Liver (tissue), 8 donors: ENCODE measurements at regions not wholly inside any gene's neighbourhood (a gene's known extent, or its start where the extent isn't known, plus 50 kb on each side); places are given as distances from the start of the nearest gene placed in this dataset.

Experiments used
- DNase-seq: peaks from one replicate; pipeline ENCODE4 v3.0.0-alpha.2; 2017; ENCODE audit warnings: low spot score
- H3K27ac ChIP-seq, 2 donors: one replicate each; pipeline ENCODE4 v1.7.0; 2013; ENCODE audit warnings: inconsistent platforms in 2 of 2, low read length in 2 of 2, control low read depth in 1 of 2, low read depth in 1 of 2, mild to moderate bottlenecking in 1 of 2
- H3K27me3 ChIP-seq, 4 donors: one replicate each; pipeline versions ENCODE4 v1.6.1 to v1.7.0; 2013; ENCODE audit warnings: low read length in 3 of 4, inconsistent platforms in 1 of 4, mild to moderate bottlenecking in 1 of 4, moderate library complexity in 1 of 4; ENCODE audit not compliant: control insufficient read depth in 4 of 4, insufficient read depth in 4 of 4
- H3K36me3 ChIP-seq, 4 donors: one replicate each; pipeline versions ENCODE4 v1.6.1 to v1.7.0; 2013; ENCODE audit warnings: low read length in 3 of 4, mild to moderate bottlenecking in 3 of 4, low read depth in 1 of 4, moderate library complexity in 1 of 4; ENCODE audit not compliant: control insufficient read depth in 4 of 4, insufficient read depth in 3 of 4
- H3K4me1 ChIP-seq, 4 donors: one replicate each; pipeline versions ENCODE4 v1.6.1 to v1.7.0; 2013; ENCODE audit warnings: low read length in 3 of 4, mild to moderate bottlenecking in 3 of 4, moderate library complexity in 1 of 4; ENCODE audit not compliant: control insufficient read depth in 4 of 4, insufficient read depth in 4 of 4
- H3K4me3 ChIP-seq, 3 donors: one replicate each; pipeline versions ENCODE4 v1.6.1 to v1.7.0; 2013; ENCODE audit warnings: low read length in 3 of 3, control low read depth in 1 of 3, low read depth in 1 of 3, mild to moderate bottlenecking in 1 of 3
- H3K9ac ChIP-seq, 2 donors: one replicate each; pipeline ENCODE4 v1.7.0; 2013; ENCODE audit warnings: low read length in 2 of 2, mild to moderate bottlenecking in 2 of 2, moderate library complexity in 2 of 2, control low read depth in 1 of 2, low read depth in 1 of 2
- H3K9me3 ChIP-seq, 4 donors: one replicate each; pipeline versions ENCODE4 v1.6.1 to v1.7.0; 2013; ENCODE audit warnings: low read length in 3 of 4; ENCODE audit not compliant: control insufficient read depth in 4 of 4
- EGR1 ChIP-seq, 2 donors: IDR thresholded peaks; 2 replicates each; pipeline ENCODE4 v1.6.1; 2016 to 2018; ENCODE audit warnings: antibody characterized with exemption in 2 of 2, low read depth in 2 of 2
- FOXA1 ChIP-seq: IDR thresholded peaks from 2 replicates; pipeline ENCODE4 v1.6.1; 2016; ENCODE audit warnings: antibody characterized with exemption
- FOXA2 ChIP-seq: IDR thresholded peaks from 2 replicates; pipeline ENCODE4 v1.6.1; 2016; ENCODE audit warnings: antibody characterized with exemption
- GABPA ChIP-seq, 2 donors: IDR thresholded peaks in 1 of 2; conservative IDR thresholded peaks in 1 of 2; 2 replicates each; pipeline ENCODE4 v1.6.1; 2016; ENCODE audit warnings: antibody characterized with exemption in 2 of 2, mild to moderate bottlenecking in 1 of 2, moderate library complexity in 1 of 2
- HNF4G ChIP-seq: IDR thresholded peaks from 2 replicates; pipeline ENCODE4 v1.6.1; 2016; ENCODE audit warnings: antibody characterized with exemption
- JUND ChIP-seq, 2 donors: IDR thresholded peaks; 2 replicates each; pipeline ENCODE4 v1.6.1; 2016; ENCODE audit warnings: antibody characterized with exemption in 2 of 2
- NR2F2 ChIP-seq: IDR thresholded peaks from 2 replicates; pipeline ENCODE4 v1.6.1; 2016; ENCODE audit warnings: antibody characterized with exemption
- RAD21 ChIP-seq, 2 donors: IDR thresholded peaks; 2 replicates each; pipeline ENCODE4 v1.6.1; 2016; ENCODE audit warnings: antibody characterized with exemption in 2 of 2, mild to moderate bottlenecking in 2 of 2
- RXRA ChIP-seq, 2 donors: IDR thresholded peaks; 2 replicates each; pipeline ENCODE4 v1.6.1; 2017 to 2018; ENCODE audit warnings: antibody characterized with exemption in 2 of 2, mild to moderate bottlenecking in 1 of 2
- SP1 ChIP-seq: IDR thresholded peaks from 2 replicates; pipeline ENCODE4 v1.6.1; 2018; ENCODE audit warnings: antibody characterized with exemption, mild to moderate bottlenecking
- TAF1 ChIP-seq: conservative IDR thresholded peaks from 2 replicates; pipeline ENCODE4 v1.6.1; 2016; ENCODE audit warnings: antibody characterized with exemption, mild to moderate bottlenecking
- YY1 ChIP-seq: IDR thresholded peaks from 2 replicates; pipeline ENCODE4 v1.6.1; 2016; ENCODE audit warnings: antibody characterized with exemption, mild to moderate bottlenecking
- WGBS: extraction: QIAGEN DNeasy Blood & Tissue Kit; methylation state at CpG from one replicate; pipeline ENCODE4 v1.1.7; 2013; 5-methylcytosine and 5-hydroxymethylcytosine counted together
- TF ChIP-seq, protein P1 (sequence below): fragments of 150-350 bp; IDR thresholded peaks from 2 replicates; pipeline ENCODE4 v1.5.1; 2017; ENCODE audit warnings: improper control_type of control experiment, low read depth, low read length; ENCODE audit not compliant: missing input control
- TF ChIP-seq, protein P2 (sequence below): IDR thresholded peaks from 2 replicates; pipeline ENCODE4 v1.6.1; 2016; ENCODE audit warnings: antibody characterized with exemption
- TF ChIP-seq, protein P3 (sequence below): IDR thresholded peaks from 2 replicates; pipeline ENCODE4 v1.6.1; 2016; ENCODE audit warnings: antibody characterized with exemption
- TF ChIP-seq, protein P4 (sequence below): IDR thresholded peaks from 2 replicates; pipeline ENCODE4 v1.6.1; 2016; ENCODE audit warnings: antibody characterized with exemption, mild to moderate bottlenecking
- TF ChIP-seq, protein P5 (sequence below): IDR thresholded peaks from 2 replicates; pipeline ENCODE4 v1.6.1; 2016; ENCODE audit warnings: antibody characterized with exemption
- donor health status: healthy.
- donor health status: healthy.
- donor health status: healthy.
- donor health status: healthy.
- donor health status: healthy.

DNA sequence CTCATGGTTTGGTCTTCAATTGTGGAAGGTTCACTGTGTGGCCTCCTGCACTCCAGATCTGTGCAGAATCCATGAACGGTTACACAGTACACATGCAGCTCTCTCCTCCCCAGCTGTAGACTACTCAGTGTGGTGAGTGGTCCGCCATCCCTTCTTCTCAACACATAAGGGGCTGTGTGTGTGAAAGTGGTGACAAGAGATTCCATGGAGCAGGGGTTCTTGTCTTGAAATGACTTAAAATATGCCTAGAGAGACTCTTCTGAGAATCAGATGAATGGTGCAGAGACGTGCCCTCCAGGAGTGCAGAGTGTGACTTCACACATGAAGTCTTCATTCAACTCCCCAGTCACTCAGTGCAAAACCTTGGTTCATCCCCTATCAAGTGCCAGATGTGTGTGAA, 151.0 kb upstream of the COPS8 start:
- WGBS = 93% methylated on average over 3 of the region's 3 CpGs
- no peaks in the 10 kb centered on the region for H3K27me3 ChIP-seq
- DNase-seq = no peak
- H3K9ac ChIP-seq = no peak overlapping the region
- H3K27ac ChIP-seq = no peak overlapping the region
- H3K36me3 ChIP-seq = no peaks in the 10 kb centered on the region
- TF ChIP-seq HNF4G (no peak), YY1 (no peak), SP1 (no peak), JUND (IDR thresholded peaks at IDR 0.05) (no peak), FOXA1 (no peak), EGR1 (IDR thresholded peaks at IDR 0.05; ENCODE audit: low read depth in 2 of 2) (no peak), FOXA2 (no peak), RAD21 (IDR thresholded peaks at IDR 0.05) (no peak), TAF1 (no peak)
- TF ChIP-seq, protein P1, sequence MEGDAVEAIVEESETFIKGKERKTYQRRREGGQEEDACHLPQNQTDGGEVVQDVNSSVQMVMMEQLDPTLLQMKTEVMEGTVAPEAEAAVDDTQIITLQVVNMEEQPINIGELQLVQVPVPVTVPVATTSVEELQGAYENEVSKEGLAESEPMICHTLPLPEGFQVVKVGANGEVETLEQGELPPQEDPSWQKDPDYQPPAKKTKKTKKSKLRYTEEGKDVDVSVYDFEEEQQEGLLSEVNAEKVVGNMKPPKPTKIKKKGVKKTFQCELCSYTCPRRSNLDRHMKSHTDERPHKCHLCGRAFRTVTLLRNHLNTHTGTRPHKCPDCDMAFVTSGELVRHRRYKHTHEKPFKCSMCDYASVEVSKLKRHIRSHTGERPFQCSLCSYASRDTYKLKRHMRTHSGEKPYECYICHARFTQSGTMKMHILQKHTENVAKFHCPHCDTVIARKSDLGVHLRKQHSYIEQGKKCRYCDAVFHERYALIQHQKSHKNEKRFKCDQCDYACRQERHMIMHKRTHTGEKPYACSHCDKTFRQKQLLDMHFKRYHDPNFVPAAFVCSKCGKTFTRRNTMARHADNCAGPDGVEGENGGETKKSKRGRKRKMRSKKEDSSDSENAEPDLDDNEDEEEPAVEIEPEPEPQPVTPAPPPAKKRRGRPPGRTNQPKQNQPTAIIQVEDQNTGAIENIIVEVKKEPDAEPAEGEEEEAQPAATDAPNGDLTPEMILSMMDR = no peak
- TF ChIP-seq, protein P2, sequence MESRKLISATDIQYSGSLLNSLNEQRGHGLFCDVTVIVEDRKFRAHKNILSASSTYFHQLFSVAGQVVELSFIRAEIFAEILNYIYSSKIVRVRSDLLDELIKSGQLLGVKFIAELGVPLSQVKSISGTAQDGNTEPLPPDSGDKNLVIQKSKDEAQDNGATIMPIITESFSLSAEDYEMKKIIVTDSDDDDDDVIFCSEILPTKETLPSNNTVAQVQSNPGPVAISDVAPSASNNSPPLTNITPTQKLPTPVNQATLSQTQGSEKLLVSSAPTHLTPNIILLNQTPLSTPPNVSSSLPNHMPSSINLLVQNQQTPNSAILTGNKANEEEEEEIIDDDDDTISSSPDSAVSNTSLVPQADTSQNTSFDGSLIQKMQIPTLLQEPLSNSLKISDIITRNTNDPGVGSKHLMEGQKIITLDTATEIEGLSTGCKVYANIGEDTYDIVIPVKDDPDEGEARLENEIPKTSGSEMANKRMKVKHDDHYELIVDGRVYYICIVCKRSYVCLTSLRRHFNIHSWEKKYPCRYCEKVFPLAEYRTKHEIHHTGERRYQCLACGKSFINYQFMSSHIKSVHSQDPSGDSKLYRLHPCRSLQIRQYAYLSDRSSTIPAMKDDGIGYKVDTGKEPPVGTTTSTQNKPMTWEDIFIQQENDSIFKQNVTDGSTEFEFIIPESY = no peak
- TF ChIP-seq, protein P3, sequence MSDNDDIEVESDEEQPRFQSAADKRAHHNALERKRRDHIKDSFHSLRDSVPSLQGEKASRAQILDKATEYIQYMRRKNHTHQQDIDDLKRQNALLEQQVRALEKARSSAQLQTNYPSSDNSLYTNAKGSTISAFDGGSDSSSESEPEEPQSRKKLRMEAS = no peak
- TF ChIP-seq, protein P4, sequence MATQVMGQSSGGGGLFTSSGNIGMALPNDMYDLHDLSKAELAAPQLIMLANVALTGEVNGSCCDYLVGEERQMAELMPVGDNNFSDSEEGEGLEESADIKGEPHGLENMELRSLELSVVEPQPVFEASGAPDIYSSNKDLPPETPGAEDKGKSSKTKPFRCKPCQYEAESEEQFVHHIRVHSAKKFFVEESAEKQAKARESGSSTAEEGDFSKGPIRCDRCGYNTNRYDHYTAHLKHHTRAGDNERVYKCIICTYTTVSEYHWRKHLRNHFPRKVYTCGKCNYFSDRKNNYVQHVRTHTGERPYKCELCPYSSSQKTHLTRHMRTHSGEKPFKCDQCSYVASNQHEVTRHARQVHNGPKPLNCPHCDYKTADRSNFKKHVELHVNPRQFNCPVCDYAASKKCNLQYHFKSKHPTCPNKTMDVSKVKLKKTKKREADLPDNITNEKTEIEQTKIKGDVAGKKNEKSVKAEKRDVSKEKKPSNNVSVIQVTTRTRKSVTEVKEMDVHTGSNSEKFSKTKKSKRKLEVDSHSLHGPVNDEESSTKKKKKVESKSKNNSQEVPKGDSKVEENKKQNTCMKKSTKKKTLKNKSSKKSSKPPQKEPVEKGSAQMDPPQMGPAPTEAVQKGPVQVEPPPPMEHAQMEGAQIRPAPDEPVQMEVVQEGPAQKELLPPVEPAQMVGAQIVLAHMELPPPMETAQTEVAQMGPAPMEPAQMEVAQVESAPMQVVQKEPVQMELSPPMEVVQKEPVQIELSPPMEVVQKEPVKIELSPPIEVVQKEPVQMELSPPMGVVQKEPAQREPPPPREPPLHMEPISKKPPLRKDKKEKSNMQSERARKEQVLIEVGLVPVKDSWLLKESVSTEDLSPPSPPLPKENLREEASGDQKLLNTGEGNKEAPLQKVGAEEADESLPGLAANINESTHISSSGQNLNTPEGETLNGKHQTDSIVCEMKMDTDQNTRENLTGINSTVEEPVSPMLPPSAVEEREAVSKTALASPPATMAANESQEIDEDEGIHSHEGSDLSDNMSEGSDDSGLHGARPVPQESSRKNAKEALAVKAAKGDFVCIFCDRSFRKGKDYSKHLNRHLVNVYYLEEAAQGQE = no peak
- H3K4me3 ChIP-seq = no peak overlapping the region
- H3K4me1 ChIP-seq = no peaks in the 10 kb centered on the region
- no peaks in the 10 kb centered on the region for H3K9me3 ChIP-seq

DNA sequence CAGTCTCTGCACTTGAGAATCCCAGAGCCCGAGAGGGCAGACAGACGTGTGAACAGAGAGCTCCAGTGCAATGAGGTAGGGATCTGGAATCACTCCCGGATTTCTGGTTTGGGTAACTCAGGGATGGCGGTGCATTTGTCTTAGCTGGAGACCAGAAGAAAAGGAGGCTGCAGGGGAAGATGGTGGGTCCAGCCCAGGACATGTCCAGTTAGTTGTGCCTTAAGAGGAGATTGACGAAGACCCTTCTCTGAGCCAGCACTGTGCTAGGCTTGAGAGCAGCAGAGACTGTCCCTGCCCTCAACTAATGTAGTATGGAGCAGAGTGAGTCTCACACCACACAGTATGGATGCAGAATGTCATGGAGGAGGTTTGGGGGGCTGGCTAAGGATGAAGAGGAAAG, 150.6 kb upstream of the COPS8 start:
- Histone ChIP-seq H3K9me3 (no peaks in the 10 kb centered on the region), H3K27me3 (no peaks in the 10 kb centered on the region), H3K4me3 (no peak overlapping the region), H3K36me3 (no peaks in the 10 kb centered on the region), H3K9ac (no peak overlapping the region), H3K4me1 (no peaks in the 10 kb centered on the region), H3K27ac (no peak overlapping the region)
- 92% methylated on average over 5 of the region's 5 CpGs for WGBS
- DNase-seq = no peak
- TF ChIP-seq TAF1 (no peak), RXRA (IDR thresholded peaks at IDR 0.05) (no peak), GABPA (IDR thresholded peaks at IDR 0.05 in 1 of 2, conservative IDR thresholded peaks at IDR 0.05 in 1 of 2) (no peak), EGR1 (IDR thresholded peaks at IDR 0.05; ENCODE audit: low read depth in 2 of 2) (no peak), NR2F2 (no peak), FOXA2 (no peak), FOXA1 (no peak), YY1 (no peak), SP1 (no peak), JUND (IDR thresholded peaks at IDR 0.05) (no peak)
- TF ChIP-seq, protein P5, sequence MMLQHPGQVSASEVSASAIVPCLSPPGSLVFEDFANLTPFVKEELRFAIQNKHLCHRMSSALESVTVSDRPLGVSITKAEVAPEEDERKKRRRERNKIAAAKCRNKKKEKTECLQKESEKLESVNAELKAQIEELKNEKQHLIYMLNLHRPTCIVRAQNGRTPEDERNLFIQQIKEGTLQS = no peak
- TF ChIP-seq, protein P1 = no peak
- TF ChIP-seq, protein P2 = no peak
